Mesenchymal stem cell (in vitro differentiated cells and primary cell): ENCODE measurements at regions not wholly inside any gene's neighbourhood (a gene's known extent, or its start where the extent isn't known, plus 50 kb on each side); places are given as distances from the start of the nearest gene placed in this dataset.

Experiments used
- DNase-seq: peaks from one replicate; pipeline ENCODE4 v3.0.0-alpha.2; 2013
- H2AFZ ChIP-seq: one replicate; pipeline ENCODE4 v1.6.1; 2013; ENCODE audit warnings: low read depth, mild to moderate bottlenecking, control low read depth, inconsistent platforms, low read length, moderate library complexity
- H2AK5ac ChIP-seq: 2 replicates; pipeline ENCODE4 v1.6.1; 2013; ENCODE audit warnings: low read length, moderate library complexity, mild to moderate bottlenecking, inconsistent platforms; ENCODE audit not compliant: severe bottlenecking
- H2BK120ac ChIP-seq: one replicate; pipeline ENCODE4 v1.6.1; 2013; ENCODE audit warnings: low read depth, mild to moderate bottlenecking, inconsistent platforms, low read length, moderate library complexity
- H2BK12ac ChIP-seq, 2 experiments: one replicate each; pipeline ENCODE4 v1.6.1; 2013; ENCODE audit warnings: inconsistent platforms in 2 of 2, low read length in 2 of 2, mild to moderate bottlenecking in 2 of 2, moderate library complexity in 2 of 2, control low read depth in 1 of 2
- H2BK15ac ChIP-seq: one replicate; pipeline ENCODE4 v1.6.1; 2013; ENCODE audit warnings: mild to moderate bottlenecking, low read depth, inconsistent platforms; ENCODE audit not compliant: poor library complexity, severe bottlenecking
- H2BK5ac ChIP-seq: 2 replicates; pipeline ENCODE4 v1.6.1; 2013; ENCODE audit warnings: low read depth, mild to moderate bottlenecking, low read length, control low read depth, inconsistent platforms; ENCODE audit not compliant: poor library complexity, severe bottlenecking
- H3K14ac ChIP-seq, 2 experiments: one replicate each; pipeline ENCODE4 v1.6.1; 2013; ENCODE audit warnings: inconsistent platforms in 2 of 2, low read length in 2 of 2, control low read depth in 1 of 2, mild to moderate bottlenecking in 1 of 2, moderate library complexity in 1 of 2
- H3K18ac ChIP-seq, 2 experiments: one replicate each; pipeline ENCODE4 v1.6.1; 2013; ENCODE audit warnings: inconsistent platforms in 2 of 2, low read length in 2 of 2, control low read depth in 1 of 2, low read depth in 1 of 2, mild to moderate bottlenecking in 1 of 2
- H3K23ac ChIP-seq, 2 experiments: one replicate each; pipeline ENCODE4 v1.6.1; 2013; ENCODE audit warnings: inconsistent platforms in 2 of 2, low read length in 2 of 2, mild to moderate bottlenecking in 2 of 2, moderate library complexity in 2 of 2, control low read depth in 1 of 2
- H3K27ac ChIP-seq: 2 replicates; pipeline ENCODE4 v1.5.1; 2013; ENCODE audit warnings: mild to moderate bottlenecking, moderate library complexity, low read length, control low read depth, inconsistent platforms; ENCODE audit not compliant: poor library complexity, severe bottlenecking
- H3K27me3 ChIP-seq, 2 experiments: 2 replicates each; pipeline versions ENCODE4 v1.6.1 to v1.7.0; 2013; ENCODE audit warnings: low read length in 2 of 2, mild to moderate bottlenecking in 2 of 2, moderate library complexity in 2 of 2, control low read depth in 1 of 2, inconsistent platforms in 1 of 2; ENCODE audit not compliant: control insufficient read depth in 1 of 2, insufficient read depth in 1 of 2
- H3K36me3 ChIP-seq, 2 experiments: 2 replicates each; pipeline versions ENCODE4 v1.6.1 to v1.7.0; 2013; ENCODE audit warnings: low read length in 2 of 2, control low read depth in 1 of 2, inconsistent platforms in 1 of 2, low read depth in 1 of 2, mild to moderate bottlenecking in 1 of 2; ENCODE audit not compliant: insufficient read depth in 2 of 2, control insufficient read depth in 1 of 2
- H3K4ac ChIP-seq, 2 experiments: one replicate each; pipeline ENCODE4 v1.6.1; 2013; ENCODE audit warnings: inconsistent platforms in 2 of 2, low read length in 2 of 2, mild to moderate bottlenecking in 2 of 2, moderate library complexity in 2 of 2, control low read depth in 1 of 2, low read depth in 1 of 2
- H3K4me1 ChIP-seq: 2 replicates; pipeline ENCODE4 v1.6.1; 2013; ENCODE audit warnings: low read depth, low read length, control low read depth; ENCODE audit not compliant: control insufficient read depth, insufficient read depth
- H3K4me2 ChIP-seq: 2 replicates; pipeline ENCODE4 v1.6.1; 2013; ENCODE audit warnings: low read length, mild to moderate bottlenecking, inconsistent platforms; ENCODE audit not compliant: poor library complexity, severe bottlenecking
- H3K4me3 ChIP-seq, 2 experiments: 2 replicates each; pipeline versions ENCODE4 v1.5.1 to v1.7.0; 2013; ENCODE audit warnings: low read length in 2 of 2, mild to moderate bottlenecking in 2 of 2, control low read depth in 1 of 2, low read depth in 1 of 2; ENCODE audit not compliant: insufficient read depth in 1 of 2
- H3K79me1 ChIP-seq: replicated peaks from 2 replicates; pipeline ENCODE4 v1.6.1; 2013; ENCODE audit warnings: mild to moderate bottlenecking, control low read depth, low read length, inconsistent platforms; ENCODE audit not compliant: poor library complexity, severe bottlenecking
- H3K9ac ChIP-seq: 2 replicates; pipeline ENCODE4 v1.7.0; 2013; ENCODE audit warnings: mild to moderate bottlenecking, low read length, moderate library complexity
- H3K9me3 ChIP-seq: 2 replicates; pipeline ENCODE4 v1.7.0; 2013; ENCODE audit warnings: mild to moderate bottlenecking, low read length; ENCODE audit not compliant: control insufficient read depth
- H4K8ac ChIP-seq: one replicate; pipeline ENCODE4 v1.6.1; 2013; ENCODE audit warnings: inconsistent platforms, mild to moderate bottlenecking, low read length, moderate library complexity
- H4K91ac ChIP-seq: one replicate; pipeline ENCODE4 v1.6.1; 2013; ENCODE audit warnings: mild to moderate bottlenecking, low read length, inconsistent platforms
- WGBS: methylation state at CpG from one replicate; pipeline ENCODE4 v1.1.7; 2013; ENCODE audit warnings: mixed read lengths; 5-methylcytosine and 5-hydroxymethylcytosine counted together

GRCh38 chr13:64674126-64674525 is 2556.0 kb downstream of the PCDH9 start:
- H3K4ac ChIP-seq, result no peak overlapping the region
- no peaks in the 10 kb centered on the region for H3K4me1 ChIP-seq
- no peak overlapping the region for H3K23ac ChIP-seq
- H3K27me3 ChIP-seq, result no peaks in the 10 kb centered on the region
- WGBS, result 96% methylated on average over 2 of the region's 2 CpGs
- H4K91ac ChIP-seq, result no peak overlapping the region
- H3K9ac ChIP-seq, result no peak overlapping the region
- H2BK120ac ChIP-seq, result no peak overlapping the region
- H4K8ac ChIP-seq, result no peak overlapping the region
- H3K27ac ChIP-seq, result no peak overlapping the region
- no peak overlapping the region for H2BK5ac ChIP-seq
- no peaks in the 10 kb centered on the region for H3K36me3 ChIP-seq
- no peak overlapping the region for H2BK12ac ChIP-seq
- no peak overlapping the region for H3K4me3 ChIP-seq
- no peak overlapping the region for H3K14ac ChIP-seq
- peak overlapping the region; percentile 46 for H2AK5ac ChIP-seq
- no peaks in the 10 kb centered on the region for H3K9me3 ChIP-seq
- no peak overlapping the region for H3K18ac ChIP-seq
- H2AFZ ChIP-seq, result no peak overlapping the region
- no peak overlapping the region for H3K4me2 ChIP-seq
- no peak for DNase-seq
- no peak overlapping the region for H2BK15ac ChIP-seq
- no peaks in the 10 kb centered on the region for H3K79me1 ChIP-seq

DNA sequence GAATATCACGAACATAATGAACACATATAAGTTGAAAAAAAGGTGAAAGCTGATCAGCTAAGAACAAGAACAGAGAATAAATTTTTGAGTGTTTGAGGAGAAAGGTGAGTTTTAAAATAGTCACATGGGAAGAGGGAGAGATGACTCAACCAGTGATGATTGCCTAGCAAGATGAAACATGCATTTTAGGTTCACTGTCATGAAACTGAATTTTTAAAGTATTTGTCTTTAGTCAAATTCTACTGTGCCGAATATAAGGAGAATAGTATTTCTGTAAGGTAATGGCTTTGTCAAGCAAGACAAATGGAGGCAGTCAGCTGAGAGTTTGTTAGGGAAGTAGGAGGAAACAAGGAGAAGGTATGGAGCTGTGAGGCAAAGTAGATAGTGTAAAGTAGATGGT is 2557.4 kb downstream of the PCDH9 start:
- no peak overlapping the region for H2AK5ac ChIP-seq
- H2BK120ac ChIP-seq, result no peak overlapping the region
- H3K4me1 ChIP-seq, result no peaks in the 10 kb centered on the region
- no peak for DNase-seq
- no peak overlapping the region for H3K4ac ChIP-seq
- no peaks in the 10 kb centered on the region for H3K9me3 ChIP-seq
- no peak overlapping the region for H2AFZ ChIP-seq
- no peak overlapping the region for H3K18ac ChIP-seq
- H3K79me1 ChIP-seq, result no peaks in the 10 kb centered on the region
- no peak overlapping the region for H4K8ac ChIP-seq
- H2BK12ac ChIP-seq, result no peak overlapping the region
- no peak overlapping the region for H3K4me3 ChIP-seq
- WGBS, result 96% methylated on average over 2 of the region's 2 CpGs
- H2BK5ac ChIP-seq, result no peak overlapping the region
- H3K27ac ChIP-seq, result no peak overlapping the region
- no peak overlapping the region for H3K4me2 ChIP-seq
- no peaks in the 10 kb centered on the region for H3K36me3 ChIP-seq
- H2BK15ac ChIP-seq, result no peak overlapping the region
- no peak overlapping the region for H4K91ac ChIP-seq
- H3K14ac ChIP-seq, result no peak overlapping the region
- H3K23ac ChIP-seq, result no peak overlapping the region
- H3K27me3 ChIP-seq, result no peaks in the 10 kb centered on the region
- H3K9ac ChIP-seq, result no peak overlapping the region

DNA sequence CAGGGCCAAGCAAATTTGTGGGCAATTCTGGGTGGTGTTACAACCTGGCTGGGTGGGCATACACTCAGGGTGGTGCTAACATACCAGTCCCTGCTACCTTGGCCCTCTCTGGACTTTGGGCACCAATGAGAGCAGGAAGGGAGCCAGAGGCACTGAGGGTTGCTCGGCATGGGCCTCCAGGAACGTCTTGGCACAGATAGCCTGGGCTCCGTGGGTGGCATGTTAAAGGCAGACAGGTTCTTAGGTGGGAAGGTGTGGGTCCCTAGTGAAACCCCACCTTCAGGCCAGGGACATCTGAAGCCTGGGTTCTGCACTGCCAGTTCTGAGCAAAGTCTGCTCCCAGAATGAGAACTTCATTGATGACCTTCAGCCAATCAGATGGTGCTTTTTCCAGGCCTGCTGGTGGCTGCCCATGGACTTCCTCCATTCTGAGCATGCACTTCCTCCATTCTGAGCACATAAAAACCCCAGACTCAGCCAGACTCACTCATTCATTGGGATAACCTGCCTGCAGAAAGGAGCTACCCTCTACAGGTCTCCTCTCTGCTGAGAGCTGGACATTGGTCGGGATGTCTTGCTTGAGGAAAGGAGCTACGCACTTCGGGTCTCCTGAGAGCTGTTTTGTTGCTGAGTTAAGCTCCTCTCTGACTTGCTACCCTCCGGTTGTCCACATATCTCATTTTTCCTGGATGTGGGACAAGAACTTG is 2567.1 kb downstream of the PCDH9 start:
- Histone ChIP-seq H2BK120ac (no peak overlapping the region), H2AK5ac (no peak overlapping the region), H3K4me2 (no peak overlapping the region), H3K4ac (no peak overlapping the region), H3K36me3 (no peaks in the 10 kb centered on the region), H3K27me3 (no peaks in the 10 kb centered on the region), H3K4me1 (no peaks in the 10 kb centered on the region), H2AFZ (no peak overlapping the region), H3K79me1 (no peaks in the 10 kb centered on the region), H3K4me3 (no peak overlapping the region), H2BK5ac (no peak overlapping the region), H2BK12ac (no peak overlapping the region), H3K23ac (no peak overlapping the region), H4K91ac (no peak overlapping the region), H2BK15ac (no peak overlapping the region), H3K9me3 (no peaks in the 10 kb centered on the region), H3K27ac (no peak overlapping the region), H3K9ac (no peak overlapping the region), H3K18ac (no peak overlapping the region), H4K8ac (peak overlapping the region; percentile 29), H3K14ac (no peak overlapping the region)
- no peak for DNase-seq
- 96% methylated on average over 7 of the region's 7 CpGs for WGBS

DNA sequence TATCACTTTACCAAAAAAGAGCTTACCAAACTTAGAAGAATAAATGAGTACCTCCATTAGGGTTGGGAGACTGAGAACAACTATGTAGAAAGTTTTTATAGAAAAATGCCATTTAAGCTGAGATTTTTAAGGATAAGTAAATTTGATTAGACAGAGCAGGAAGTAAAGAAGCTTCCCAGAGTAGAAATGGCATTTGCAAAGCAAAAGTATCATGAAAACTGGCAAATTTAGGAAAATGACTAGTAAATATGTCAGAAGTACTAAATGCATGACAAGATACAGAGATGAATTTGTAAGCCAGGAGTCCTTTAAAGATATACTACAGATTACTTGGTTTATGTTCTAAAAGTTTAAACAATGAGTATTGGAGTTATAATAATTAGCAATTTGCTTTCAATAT is 2581.8 kb downstream of the PCDH9 start:
- no peak for DNase-seq
- no peak overlapping the region for H2BK120ac ChIP-seq
- no peak overlapping the region for H2AK5ac ChIP-seq
- H4K91ac ChIP-seq, result no peak overlapping the region
- no peak overlapping the region for H3K18ac ChIP-seq
- no peaks in the 10 kb centered on the region for H3K79me1 ChIP-seq
- H3K4me3 ChIP-seq, result no peak overlapping the region
- H2BK5ac ChIP-seq, result no peak overlapping the region
- no peak overlapping the region for H3K9ac ChIP-seq
- H3K4ac ChIP-seq, result no peak overlapping the region
- H2BK15ac ChIP-seq, result no peak overlapping the region
- H3K14ac ChIP-seq, result no peak overlapping the region
- no peaks in the 10 kb centered on the region for H3K36me3 ChIP-seq
- no peaks in the 10 kb centered on the region for H3K9me3 ChIP-seq
- no peak overlapping the region for H3K27ac ChIP-seq
- no peaks in the 10 kb centered on the region for H3K27me3 ChIP-seq
- no peaks in the 10 kb centered on the region for H3K4me1 ChIP-seq
- H3K23ac ChIP-seq, result no peak overlapping the region
- no peak overlapping the region for H2AFZ ChIP-seq
- no peak overlapping the region for H4K8ac ChIP-seq
- no peak overlapping the region for H2BK12ac ChIP-seq
- H3K4me2 ChIP-seq, result no peak overlapping the region
